ENCODE measurements at regions not wholly inside any gene's neighbourhood (a gene's known extent, or its start where the extent isn't known, plus 50 kb on each side); places are given as distances from the start of the nearest gene placed in this dataset.

DNA sequence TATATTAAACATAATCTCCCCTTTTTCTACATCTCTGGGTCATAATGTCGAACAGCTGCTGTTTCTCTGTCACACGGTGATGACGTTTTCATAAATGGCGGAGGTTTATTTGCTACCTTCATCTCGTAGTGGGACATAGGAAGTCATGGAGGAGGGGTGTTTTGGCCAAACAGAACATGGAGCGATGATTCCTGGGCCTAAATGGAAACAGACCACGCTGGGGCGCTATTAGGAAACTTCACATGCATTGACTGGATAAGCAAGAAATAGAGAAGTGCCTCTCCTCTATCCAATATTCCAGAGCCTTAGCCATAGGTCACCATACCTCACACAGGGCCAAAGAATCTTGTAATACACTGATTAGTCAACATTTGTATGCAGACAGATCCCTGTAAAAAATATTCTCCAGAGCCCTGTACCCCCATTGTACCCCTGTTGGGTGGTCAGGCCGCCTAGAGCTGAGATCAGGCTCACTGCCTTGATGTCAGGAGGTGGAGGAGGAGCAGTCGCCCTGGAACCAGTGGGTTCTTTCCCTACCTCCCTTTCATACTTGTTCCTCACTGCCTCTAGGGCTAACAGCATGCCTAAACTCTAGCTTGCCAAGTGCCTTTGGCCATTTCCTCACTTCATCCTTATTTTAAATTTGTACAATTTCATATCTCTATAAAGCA lies 77.8 kb upstream of the SPIN1 start:
- POLR2A ChIA-PET: no interaction called here
- Histone ChIP-seq H3K9me3 (ENCODE audit: control insufficient read depth, insufficient read depth, low read depth, low read length) (no peaks in the 10 kb centered on the region), H3K4me1 (ENCODE audit: control insufficient read depth, insufficient read depth, low read length) (no peaks in the 10 kb centered on the region), H3K27ac (ENCODE audit: extremely low read depth, low read depth, low read length) (no peak overlapping the region), H3K36me3 (ENCODE audit: control insufficient read depth in 2 of 2, insufficient read depth in 1 of 2, low read length in 2 of 2) (no peaks in the 10 kb centered on the region), H3K4me3 (ENCODE audit: low read depth, low read length) (no peak overlapping the region)
- CTCF ChIA-PET: no interaction called here
- TF ChIP-seq, protein P1, sequence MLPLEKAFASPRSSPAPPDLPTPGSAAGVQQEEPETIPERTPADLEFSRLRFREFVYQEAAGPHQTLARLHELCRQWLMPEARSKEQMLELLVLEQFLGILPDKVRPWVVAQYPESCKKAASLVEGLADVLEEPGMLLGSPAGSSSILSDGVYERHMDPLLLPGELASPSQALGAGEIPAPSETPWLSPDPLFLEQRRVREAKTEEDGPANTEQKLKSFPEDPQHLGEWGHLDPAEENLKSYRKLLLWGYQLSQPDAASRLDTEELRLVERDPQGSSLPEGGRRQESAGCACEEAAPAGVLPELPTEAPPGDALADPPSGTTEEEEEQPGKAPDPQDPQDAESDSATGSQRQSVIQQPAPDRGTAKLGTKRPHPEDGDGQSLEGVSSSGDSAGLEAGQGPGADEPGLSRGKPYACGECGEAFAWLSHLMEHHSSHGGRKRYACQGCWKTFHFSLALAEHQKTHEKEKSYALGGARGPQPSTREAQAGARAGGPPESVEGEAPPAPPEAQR (tag by site-specific recombination; IDR thresholded peaks at IDR 0.05): no peak
- TF ChIP-seq BCL11B (tag by site-specific recombination; IDR thresholded peaks at IDR 0.05; ENCODE audit: low read depth) (no peak), ZNF791 (tag by site-specific recombination; IDR thresholded peaks at IDR 0.05) (no peak), HOXA7 (CRISPR knock-in tag; IDR thresholded peaks at IDR 0.05; ENCODE audit: borderline replicate concordance) (no peak), SCRT1 (tag by site-specific recombination; IDR thresholded peaks at IDR 0.05; ENCODE audit: borderline replicate concordance) (no peak), REPIN1 (tag by site-specific recombination; IDR thresholded peaks at IDR 0.05; ENCODE audit: low read depth) (no peak), ZNF10 (tag by site-specific recombination; IDR thresholded peaks at IDR 0.05) (no peak), MZF1 (tag by site-specific recombination; IDR thresholded peaks at IDR 0.05; ENCODE audit: borderline replicate concordance) (no peak), ZNF560 (tag by site-specific recombination; IDR thresholded peaks at IDR 0.05; ENCODE audit: borderline replicate concordance) (no peak), ZFP3 (tag by site-specific recombination; IDR thresholded peaks at IDR 0.05; ENCODE audit: low read depth) (no peak), BCL11A (tag by site-specific recombination; IDR thresholded peaks at IDR 0.05; ENCODE audit: low read depth) (no peak), ZNF585B (tag by site-specific recombination; IDR thresholded peaks at IDR 0.05) (no peak), ZNF629 (tag by site-specific recombination; IDR thresholded peaks at IDR 0.05) (no peak), GLIS2 (tag by site-specific recombination; IDR thresholded peaks at IDR 0.05) (no peak)

GRCh38 chr9:88308831-88309560 lies 79.2 kb upstream of the SPIN1 start:
- no peaks in the 10 kb centered on the region for H3K4me1 ChIP-seq (ENCODE audit: control insufficient read depth, insufficient read depth, low read length)
- H3K36me3 ChIP-seq (ENCODE audit: control insufficient read depth in 2 of 2, insufficient read depth in 1 of 2, low read length in 2 of 2): no peaks in the 10 kb centered on the region
- H3K27ac ChIP-seq (ENCODE audit: extremely low read depth, low read depth, low read length): no peak overlapping the region
- H3K4me3 ChIP-seq (ENCODE audit: low read depth, low read length): no peak overlapping the region
- H3K9me3 ChIP-seq (ENCODE audit: control insufficient read depth, insufficient read depth, low read depth, low read length): no peaks in the 10 kb centered on the region
- TF ChIP-seq GLI2 (tag by site-specific recombination; IDR thresholded peaks at IDR 0.05; ENCODE audit: borderline replicate concordance, low read depth): no peak
- TF ChIP-seq ZBTB8A (tag by site-specific recombination; IDR thresholded peaks at IDR 0.05): no peak
- TF ChIP-seq, protein P2, sequence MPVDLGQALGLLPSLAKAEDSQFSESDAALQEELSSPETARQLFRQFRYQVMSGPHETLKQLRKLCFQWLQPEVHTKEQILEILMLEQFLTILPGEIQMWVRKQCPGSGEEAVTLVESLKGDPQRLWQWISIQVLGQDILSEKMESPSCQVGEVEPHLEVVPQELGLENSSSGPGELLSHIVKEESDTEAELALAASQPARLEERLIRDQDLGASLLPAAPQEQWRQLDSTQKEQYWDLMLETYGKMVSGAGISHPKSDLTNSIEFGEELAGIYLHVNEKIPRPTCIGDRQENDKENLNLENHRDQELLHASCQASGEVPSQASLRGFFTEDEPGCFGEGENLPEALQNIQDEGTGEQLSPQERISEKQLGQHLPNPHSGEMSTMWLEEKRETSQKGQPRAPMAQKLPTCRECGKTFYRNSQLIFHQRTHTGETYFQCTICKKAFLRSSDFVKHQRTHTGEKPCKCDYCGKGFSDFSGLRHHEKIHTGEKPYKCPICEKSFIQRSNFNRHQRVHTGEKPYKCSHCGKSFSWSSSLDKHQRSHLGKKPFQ (tag by site-specific recombination; IDR thresholded peaks at IDR 0.05): no peak
- no peak for TF ChIP-seq ZNF37A (tag by site-specific recombination; IDR thresholded peaks at IDR 0.05)
- TF ChIP-seq ZSCAN5A (tag by site-specific recombination; IDR thresholded peaks at IDR 0.05): no peak
- TF ChIP-seq INSM2 (tag by site-specific recombination; IDR thresholded peaks at IDR 0.05): no peak
- no peak for TF ChIP-seq ZNF423 (tag by site-specific recombination; IDR thresholded peaks at IDR 0.05)
- CTCF ChIA-PET: no interaction called here
- POLR2A ChIA-PET: interaction anchor here (0.6 kb wide), 1 partner anchor 215 kb away, joined by 3 read pairs; no protein-coding TSS in a partner anchor

Data from HEK293 (cell line).